Sigmoid colon (tissue), 6 donors: ENCODE measurements at regions not wholly inside any gene's neighbourhood (a gene's known extent, or its start where the extent isn't known, plus 50 kb on each side); places are given as distances from the start of the nearest gene placed in this dataset.
"Not testable (repeated sequence)": the region's sequence is repeated elsewhere in the genome, so short reads cannot be mapped to it uniquely, and the experiment has no call there.

Source experiments
- DNase-seq: peaks from one replicate; pipeline ENCODE4 v3.0.0-alpha.2; 2019
- H3K27ac ChIP-seq, 4 donors: fragments of 200-600 bp; sonication (generic); one replicate each; pipeline ENCODE4 v1.5.1; 2016 to 2019; ENCODE audit warnings: mild to moderate bottlenecking in 1 of 4
- H3K27me3 ChIP-seq, 3 donors: fragments of 200-600 bp; sonication (generic); one replicate each; pipeline ENCODE4 v1.5.1; 2019; ENCODE audit warnings: mild to moderate bottlenecking in 1 of 3
- H3K36me3 ChIP-seq, 4 donors: fragments of 200-600 bp; sonication (generic); one replicate each; pipeline ENCODE4 v1.5.1; 2016 to 2019
- H3K4me1 ChIP-seq, 4 donors: fragments of 200-600 bp; sonication (generic); one replicate each; pipeline ENCODE4 v1.5.1; 2017 to 2019
- H3K4me3 ChIP-seq, 4 donors: fragments of 200-600 bp; sonication (generic); one replicate each; pipeline ENCODE4 v1.5.1; 2017 to 2019; ENCODE audit warnings: mild to moderate bottlenecking in 2 of 4, moderate library complexity in 1 of 4
- H3K9me3 ChIP-seq, 4 donors: fragments of 200-600 bp in 3 of 4; sonication (generic) in 3 of 4; one replicate each; pipeline versions ENCODE4 v1.5.1 to v1.6.1; 2013 to 2019
- CTCF ChIP-seq, 4 experiments: fragments of 450-650 bp in 3 of 4; fragments of 200-600 bp in 1 of 4; IDR thresholded peaks; one replicate each; pipeline ENCODE4 v1.5.1; 2016 to 2019; ENCODE audit warnings: antibody characterized with exemption in 4 of 4, mild to moderate bottlenecking in 3 of 4, moderate library complexity in 2 of 4
- EP300 ChIP-seq, 4 donors: sonication (generic); formaldehyde crosslinking; IDR thresholded peaks; one replicate each; pipeline ENCODE4 v1.6.1; 2017; ENCODE audit warnings: antibody characterized with exemption in 4 of 4
- POLR2A ChIP-seq, 2 donors: fragments of 450-650 bp; IDR thresholded peaks; one replicate each; pipeline ENCODE4 v1.6.1; 2016; ENCODE audit warnings: antibody characterized with exemption in 2 of 2, mild to moderate bottlenecking in 2 of 2, moderate library complexity in 2 of 2
- POLR2AphosphoS5 ChIP-seq, 4 donors: sonication (generic); formaldehyde crosslinking; IDR thresholded peaks; one replicate each; pipeline ENCODE4 v1.6.1; 2017; ENCODE audit warnings: antibody characterized with exemption in 4 of 4
- WGBS, 2 donors: extraction: QIAGEN DNeasy Blood & Tissue Kit; methylation state at CpG; one replicate each; pipeline ENCODE4 v1.1.7; 2013; 5-methylcytosine and 5-hydroxymethylcytosine counted together
- intact Hi-C: fragments of 100-400 bp; cut with DNase I; formaldehyde crosslinking; loops from one replicate; pipeline ENCODE4 v1.15.1; 2023
- donor health status: healthy with polysubstance abuse.
- donor health status: healthy.

DNA sequence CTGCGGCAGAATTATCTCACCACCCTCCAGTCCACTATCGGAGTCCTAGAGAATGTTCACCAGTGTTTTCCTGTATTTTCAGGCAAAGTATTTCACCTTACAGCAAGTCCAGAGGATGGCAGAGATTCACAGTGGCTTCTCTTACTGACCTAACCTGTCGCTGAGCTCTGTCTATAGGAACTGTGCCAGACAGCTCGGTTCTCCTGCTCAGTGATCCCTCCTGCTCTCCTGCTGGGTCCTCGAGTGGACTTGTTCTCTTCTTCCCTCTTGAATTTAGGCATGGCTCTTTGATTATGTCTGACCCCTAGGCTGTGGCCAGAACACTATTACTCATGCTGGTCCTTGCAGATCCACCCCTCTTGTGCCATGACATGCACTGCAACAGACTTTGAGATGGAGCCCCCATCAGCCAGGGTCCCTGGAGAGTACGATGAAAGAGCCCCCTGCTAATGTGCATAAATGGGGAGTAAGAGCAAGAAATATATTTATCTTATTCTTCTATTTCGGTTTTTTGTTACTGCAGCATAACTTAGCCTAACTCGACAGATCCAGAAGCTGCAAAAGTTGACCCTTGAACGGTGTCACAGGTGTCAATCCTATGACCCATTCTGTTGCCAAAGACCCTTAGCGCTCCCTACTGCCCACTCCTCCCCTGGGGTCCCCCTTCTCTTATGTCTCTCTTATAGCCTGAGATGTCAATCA lies 439.4 kb downstream of the ZNF536 start:
- Histone ChIP-seq H3K36me3 (no peaks in the 10 kb centered on the region), H3K27ac (no peak overlapping the region), H3K27me3 (no peaks in the 10 kb centered on the region), H3K9me3 (peaks cover 0 to 5% (median 0%) of the 10 kb centered on the region in 4 donors), H3K4me3 (no peak overlapping the region), H3K4me1 (no peaks in the 10 kb centered on the region)
- intact Hi-C loops = no loop called here
- no peak for TF ChIP-seq POLR2A (IDR thresholded peaks at IDR 0.05)
- TF ChIP-seq CTCF (IDR thresholded peaks at IDR 0.05) = no peak
- no peak for TF ChIP-seq POLR2AphosphoS5 (IDR thresholded peaks at IDR 0.05)
- no peak for TF ChIP-seq EP300 (IDR thresholded peaks at IDR 0.05)
- DNase-seq = no peak
- 76 to 86% methylated on average over 10 of the region's 10 CpGs for WGBS, 2 donors

DNA sequence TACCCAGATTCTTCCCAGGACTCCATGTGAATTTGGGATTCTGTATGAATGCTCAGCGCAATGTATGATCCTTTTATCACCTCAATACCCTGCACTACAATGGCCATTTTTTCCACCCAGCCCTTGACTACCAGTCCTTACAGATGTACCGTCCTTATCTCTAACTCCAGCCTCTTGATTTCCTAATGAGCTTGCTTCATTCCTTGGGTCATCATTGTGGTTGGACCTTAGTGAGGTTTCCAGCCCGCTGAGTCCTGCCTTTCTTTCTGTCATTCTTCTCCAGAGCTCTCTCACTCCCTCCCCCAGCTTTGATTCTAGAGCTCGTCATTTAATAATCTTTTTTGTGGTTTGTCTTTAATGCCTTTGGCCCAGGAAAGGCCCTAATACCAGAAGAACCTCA lies 438.5 kb downstream of the ZNF536 start:
- Histone ChIP-seq H3K4me3 (no peak overlapping the region), H3K36me3 (no peaks in the 10 kb centered on the region), H3K27me3 (no peaks in the 10 kb centered on the region), H3K27ac (no peak overlapping the region), H3K4me1 (no peaks in the 10 kb centered on the region), H3K9me3 (peaks cover 0 to 5% (median 0%) of the 10 kb centered on the region in 4 donors)
- intact Hi-C loops = no loop called here
- TF ChIP-seq EP300 (IDR thresholded peaks at IDR 0.05) (no peak), POLR2AphosphoS5 (IDR thresholded peaks at IDR 0.05) (no peak), CTCF (IDR thresholded peaks at IDR 0.05) (no peak), POLR2A (IDR thresholded peaks at IDR 0.05) (no peak)
- WGBS, 2 donors = 69 to 72% methylated on average over 4 of the region's 4 CpGs
- DNase-seq = no peak

DNA sequence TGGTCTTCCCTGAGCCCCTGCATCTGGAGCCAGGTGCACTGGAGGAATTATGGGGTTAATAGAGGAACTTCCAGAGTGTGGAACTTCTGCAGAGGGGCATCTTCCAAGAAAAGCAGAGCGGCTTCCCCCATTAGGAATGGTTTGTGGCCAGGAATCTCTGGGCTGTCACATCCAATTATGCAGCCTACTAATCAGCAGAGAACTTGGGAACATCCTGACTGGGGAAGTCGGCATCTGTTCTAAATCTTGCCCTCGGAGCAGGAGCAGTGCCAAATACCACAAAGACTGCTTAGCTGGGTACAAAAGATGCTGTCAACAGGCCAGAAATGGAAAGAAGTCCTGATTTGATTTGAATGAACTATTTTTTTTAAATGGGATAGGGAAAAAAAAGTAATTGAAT lies 435.1 kb downstream of the ZNF536 start:
- peaks cover 0 to 5% (median 0%) of the 10 kb centered on the region in 4 donors for H3K9me3 ChIP-seq
- no peaks in the 10 kb centered on the region for H3K36me3 ChIP-seq
- no peaks in the 10 kb centered on the region for H3K27me3 ChIP-seq
- H3K27ac ChIP-seq = no peak overlapping the region
- no peak overlapping the region for H3K4me3 ChIP-seq
- H3K4me1 ChIP-seq = peaks cover 0 to 10% (median 4%) of the 10 kb centered on the region in 4 donors
- intact Hi-C loops = no loop called here
- DNase-seq = no peak
- TF ChIP-seq POLR2AphosphoS5 (IDR thresholded peaks at IDR 0.05) (no peak), EP300 (IDR thresholded peaks at IDR 0.05) (no peak), POLR2A (IDR thresholded peaks at IDR 0.05) (no peak), CTCF (IDR thresholded peaks at IDR 0.05) (no peak)
- WGBS, 2 donors = 70 to 73% methylated on average over 3 of the region's 3 CpGs

- WGBS, 2 donors = 75 to 87% methylated on average over 3 of the region's 3 CpGs
- Histone ChIP-seq H3K4me3 (no peak overlapping the region), H3K27ac (no peak overlapping the region), H3K9me3 (peaks cover 0 to 5% (median 0%) of the 10 kb centered on the region in 4 donors), H3K27me3 (no peaks in the 10 kb centered on the region), H3K4me1 (peaks cover 0 to 10% (median 4%) of the 10 kb centered on the region in 4 donors), H3K36me3 (no peaks in the 10 kb centered on the region)
- no peak for TF ChIP-seq EP300 (IDR thresholded peaks at IDR 0.05)
- intact Hi-C loops = no loop called here
- DNase-seq = no peak
Measured at GRCh38 chr19:30806311-30806710, 434.1 kb downstream of the ZNF536 start.

DNA sequence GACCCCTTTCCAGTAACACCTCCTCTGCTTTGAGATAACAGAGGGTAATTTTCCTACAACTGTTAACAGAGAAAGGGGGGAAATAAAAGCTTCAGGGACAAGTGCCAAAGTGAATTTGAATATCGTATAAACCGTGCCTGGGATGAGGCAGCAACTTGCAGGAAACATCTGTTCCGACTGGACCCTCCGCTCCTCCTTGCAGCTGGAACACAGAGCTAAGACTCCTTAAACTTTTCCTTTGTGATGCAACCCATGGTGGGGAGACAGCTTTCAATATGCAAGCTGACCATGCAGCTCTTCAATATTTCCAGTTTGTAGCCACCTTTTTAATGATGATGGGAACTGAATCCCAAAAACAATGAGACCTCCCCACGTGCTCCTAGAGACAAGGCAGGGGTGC lies 432.6 kb downstream of the ZNF536 start:
- intact Hi-C loops = no loop called here
- Histone ChIP-seq H3K27ac (no peak overlapping the region), H3K9me3 (peaks cover 0 to 5% (median 0%) of the 10 kb centered on the region in 4 donors), H3K36me3 (no peaks in the 10 kb centered on the region), H3K27me3 (no peaks in the 10 kb centered on the region), H3K4me3 (peak overlapping the region in 3 of 4 donors; percentile 17 to 30 (median 23)), H3K4me1 (peaks cover 0 to 10% (median 4%) of the 10 kb centered on the region in 4 donors)
- 32 to 43% methylated on average over 5 of the region's 5 CpGs for WGBS, 2 donors
- DNase-seq = no peak
- TF ChIP-seq EP300 (IDR thresholded peaks at IDR 0.05) (no peak), POLR2AphosphoS5 (IDR thresholded peaks at IDR 0.05) (no peak), POLR2A (IDR thresholded peaks at IDR 0.05) (no peak), CTCF (IDR thresholded peaks at IDR 0.05) (no peak)

DNA sequence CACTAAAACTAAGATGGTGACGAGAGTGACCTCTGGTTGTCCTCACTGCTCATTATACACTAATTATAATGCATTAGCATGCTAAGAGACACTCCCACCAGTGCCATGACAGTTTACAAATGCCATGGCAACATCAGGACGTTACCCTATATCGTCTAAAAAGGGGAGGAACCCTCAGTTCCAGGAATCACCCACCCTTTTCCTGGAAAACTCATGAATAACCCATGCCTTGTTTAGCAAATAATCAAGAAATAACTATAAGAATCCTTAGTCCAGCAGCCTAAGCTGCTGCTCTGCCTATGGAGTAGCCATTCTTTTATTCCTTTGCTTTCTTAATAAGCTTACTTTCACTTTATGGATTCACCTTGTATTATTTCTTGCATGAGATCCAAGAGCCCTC lies 432.1 kb downstream of the ZNF536 start:
- H3K9me3 ChIP-seq, H3K27me3 ChIP-seq, H3K4me1 ChIP-seq, intact Hi-C loops, DNase-seq, H3K27ac ChIP-seq, H3K36me3 ChIP-seq: not testable (repeated sequence)
- WGBS, 2 donors = 26 to 48% methylated on average over 3 of the region's 3 CpGs
- peak overlapping the region in 3 of 4 donors; percentile 17 to 30 (median 23) for H3K4me3 ChIP-seq
